ENCODE measurements at regions not wholly inside any gene's neighbourhood (a gene's known extent, or its start where the extent isn't known, plus 50 kb on each side); places are given as distances from the start of the nearest gene placed in this dataset.
A peak's percentile ranks its signal among the peaks of the same experiment; 100 is the strongest.

GRCh38 chr1:238152119-238152518 is 261.4 kb upstream of the ZP4 start:
- FAIRE-seq = no peak
- no peak for DNase-seq (ENCODE audit: low read depth in 1 of 2, low spot score in 1 of 2)
- Histone ChIP-seq H3K4me1 (no peaks in the 10 kb centered on the region), H3K4me2 (no peak overlapping the region), H3K9me3 (no peaks in the 10 kb centered on the region), H3K4me3 (no peak overlapping the region), H3K27ac (no peak overlapping the region)
- no peak for TF ChIP-seq SREBF2 (IDR thresholded peaks at IDR 0.05)
- TF ChIP-seq CHD2 (IDR thresholded peaks at IDR 0.05; ENCODE audit: low read length, partially characterized antibody) = no peak
- TF ChIP-seq GATA3 (IDR thresholded peaks at IDR 0.05; ENCODE audit: borderline replicate concordance) = no peak
- no peak for TF ChIP-seq SMC3 (IDR thresholded peaks at IDR 0.05)
- TF ChIP-seq FOSL2 (IDR thresholded peaks at IDR 0.05) = no peak
- no peak for TF ChIP-seq FOSL2 (CRISPR knock-in tag; IDR thresholded peaks at IDR 0.05)
- no peak for TF ChIP-seq RNF2 (IDR thresholded peaks at IDR 0.05; ENCODE audit: borderline replicate concordance, low read depth)
- TF ChIP-seq RFX5 (IDR thresholded peaks at IDR 0.05) = no peak
- no peak for TF ChIP-seq TP53 (CRISPR knock-in tag; IDR thresholded peaks at IDR 0.05)
- TF ChIP-seq MAZ (IDR thresholded peaks at IDR 0.05; ENCODE audit: borderline replicate concordance, low read depth, low read length) = no peak
- TF ChIP-seq PBX3 (IDR thresholded peaks at IDR 0.05) = no peak
- no peak for TF ChIP-seq HEYL (CRISPR knock-in tag; IDR thresholded peaks at IDR 0.05)
- no peak for TF ChIP-seq ZFP36 (IDR thresholded peaks at IDR 0.05; ENCODE audit: borderline replicate concordance, partially characterized antibody)
- TF ChIP-seq CHD4 (IDR thresholded peaks at IDR 0.05; ENCODE audit: borderline replicate concordance) = no peak
- TF ChIP-seq ZC3H11A (IDR thresholded peaks at IDR 0.05) = no peak
- TF ChIP-seq, protein P1, sequence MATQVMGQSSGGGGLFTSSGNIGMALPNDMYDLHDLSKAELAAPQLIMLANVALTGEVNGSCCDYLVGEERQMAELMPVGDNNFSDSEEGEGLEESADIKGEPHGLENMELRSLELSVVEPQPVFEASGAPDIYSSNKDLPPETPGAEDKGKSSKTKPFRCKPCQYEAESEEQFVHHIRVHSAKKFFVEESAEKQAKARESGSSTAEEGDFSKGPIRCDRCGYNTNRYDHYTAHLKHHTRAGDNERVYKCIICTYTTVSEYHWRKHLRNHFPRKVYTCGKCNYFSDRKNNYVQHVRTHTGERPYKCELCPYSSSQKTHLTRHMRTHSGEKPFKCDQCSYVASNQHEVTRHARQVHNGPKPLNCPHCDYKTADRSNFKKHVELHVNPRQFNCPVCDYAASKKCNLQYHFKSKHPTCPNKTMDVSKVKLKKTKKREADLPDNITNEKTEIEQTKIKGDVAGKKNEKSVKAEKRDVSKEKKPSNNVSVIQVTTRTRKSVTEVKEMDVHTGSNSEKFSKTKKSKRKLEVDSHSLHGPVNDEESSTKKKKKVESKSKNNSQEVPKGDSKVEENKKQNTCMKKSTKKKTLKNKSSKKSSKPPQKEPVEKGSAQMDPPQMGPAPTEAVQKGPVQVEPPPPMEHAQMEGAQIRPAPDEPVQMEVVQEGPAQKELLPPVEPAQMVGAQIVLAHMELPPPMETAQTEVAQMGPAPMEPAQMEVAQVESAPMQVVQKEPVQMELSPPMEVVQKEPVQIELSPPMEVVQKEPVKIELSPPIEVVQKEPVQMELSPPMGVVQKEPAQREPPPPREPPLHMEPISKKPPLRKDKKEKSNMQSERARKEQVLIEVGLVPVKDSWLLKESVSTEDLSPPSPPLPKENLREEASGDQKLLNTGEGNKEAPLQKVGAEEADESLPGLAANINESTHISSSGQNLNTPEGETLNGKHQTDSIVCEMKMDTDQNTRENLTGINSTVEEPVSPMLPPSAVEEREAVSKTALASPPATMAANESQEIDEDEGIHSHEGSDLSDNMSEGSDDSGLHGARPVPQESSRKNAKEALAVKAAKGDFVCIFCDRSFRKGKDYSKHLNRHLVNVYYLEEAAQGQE (IDR thresholded peaks at IDR 0.05) = no peak
- no peak for TF ChIP-seq HOXB13 (CRISPR knock-in tag; IDR thresholded peaks at IDR 0.05; ENCODE audit: low read depth)
- ATAC-seq = no peak
- POLR2A ChIA-PET = no interaction called here
- CTCF ChIA-PET = no interaction called here
- WGBS (ENCODE audit: missing lambda C conversion rate) = 0% methylated on average over 2 of the region's 2 CpGs

DNA sequence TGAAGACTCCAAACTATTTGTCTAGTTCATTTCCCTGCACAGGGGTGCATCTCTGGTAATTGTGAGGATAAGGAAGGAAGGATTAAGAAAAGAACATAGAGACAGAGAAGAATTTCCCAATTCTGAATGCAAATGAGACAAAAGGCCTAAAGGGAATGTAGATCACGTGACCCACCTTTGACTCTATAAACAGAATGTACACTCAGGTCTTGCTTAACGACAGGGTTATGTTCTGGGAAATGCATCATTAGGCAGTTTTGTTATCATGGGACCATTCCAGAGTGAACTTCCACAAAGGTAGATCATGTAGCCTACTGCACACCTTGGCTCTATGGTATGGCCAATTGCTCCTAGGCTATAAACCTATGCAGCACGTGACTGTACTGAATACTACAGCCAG is 252.3 kb upstream of the ZP4 start:
- no peaks in the 10 kb centered on the region for H3K4me1 ChIP-seq
- H3K9me3 ChIP-seq = no peaks in the 10 kb centered on the region
- no peak for DNase-seq (ENCODE audit: low read depth in 1 of 2, low spot score in 1 of 2)
- no peak for FAIRE-seq
- POLR2A ChIA-PET = no interaction called here
- TF ChIP-seq, protein P2, sequence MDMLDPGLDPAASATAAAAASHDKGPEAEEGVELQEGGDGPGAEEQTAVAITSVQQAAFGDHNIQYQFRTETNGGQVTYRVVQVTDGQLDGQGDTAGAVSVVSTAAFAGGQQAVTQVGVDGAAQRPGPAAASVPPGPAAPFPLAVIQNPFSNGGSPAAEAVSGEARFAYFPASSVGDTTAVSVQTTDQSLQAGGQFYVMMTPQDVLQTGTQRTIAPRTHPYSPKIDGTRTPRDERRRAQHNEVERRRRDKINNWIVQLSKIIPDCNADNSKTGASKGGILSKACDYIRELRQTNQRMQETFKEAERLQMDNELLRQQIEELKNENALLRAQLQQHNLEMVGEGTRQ (IDR thresholded peaks at IDR 0.05) = peak; percentile 53
- TF ChIP-seq, protein P3, sequence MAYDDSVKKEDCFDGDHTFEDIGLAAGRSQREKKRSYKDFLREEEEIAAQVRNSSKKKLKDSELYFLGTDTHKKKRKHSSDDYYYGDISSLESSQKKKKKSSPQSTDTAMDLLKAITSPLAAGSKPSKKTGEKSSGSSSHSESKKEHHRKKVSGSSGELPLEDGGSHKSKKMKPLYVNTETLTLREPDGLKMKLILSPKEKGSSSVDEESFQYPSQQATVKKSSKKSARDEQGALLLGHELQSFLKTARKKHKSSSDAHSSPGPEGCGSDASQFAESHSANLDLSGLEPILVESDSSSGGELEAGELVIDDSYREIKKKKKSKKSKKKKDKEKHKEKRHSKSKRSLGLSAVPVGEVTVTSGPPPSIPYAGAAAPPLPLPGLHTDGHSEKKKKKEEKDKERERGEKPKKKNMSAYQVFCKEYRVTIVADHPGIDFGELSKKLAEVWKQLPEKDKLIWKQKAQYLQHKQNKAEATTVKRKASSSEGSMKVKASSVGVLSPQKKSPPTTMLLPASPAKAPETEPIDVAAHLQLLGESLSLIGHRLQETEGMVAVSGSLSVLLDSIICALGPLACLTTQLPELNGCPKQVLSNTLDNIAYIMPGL (CRISPR knock-in tag; IDR thresholded peaks at IDR 0.05; ENCODE audit: borderline replicate concordance) = no peak
- no peak overlapping the region for H3K4me3 ChIP-seq
- H3K27ac ChIP-seq = no peak overlapping the region
- CTCF ChIA-PET = no interaction called here
- H3K4me2 ChIP-seq = no peak overlapping the region
- 2% methylated on average over 3 of the region's 3 CpGs for WGBS (ENCODE audit: missing lambda C conversion rate)
- ATAC-seq = no peak
